H1 (cell line): ENCODE measurements at regions not wholly inside any gene's neighbourhood (a gene's known extent, or its start where the extent isn't known, plus 50 kb on each side); places are given as distances from the start of the nearest gene placed in this dataset.

ENCODE experiments used
- CTCF ChIA-PET: fragments of 300-600 bp; sonication (Branson Sonifier 250); formaldehyde crosslinking; loops from one replicate; lab custom pipeline; 2021; ENCODE audit not compliant: partially characterized antibody; lab: Charles Lee
- POLR2A ChIA-PET: fragments of 300-600 bp; sonication (Branson Sonifier 250); formaldehyde crosslinking; loops from one replicate; lab custom pipeline; 2021; ENCODE audit warnings: inconsistent platforms; ENCODE audit not compliant: partially characterized antibody; lab: Charles Lee
- DNase-seq, 2 experiments: peaks; one replicate each; pipeline versions ENCODE4 v3.0.0 to v3.0.0-alpha.2; 2010 to 2022; ENCODE audit warnings: low spot score in 2 of 2, low read depth in 1 of 2, mixed read lengths in 1 of 2
- FAIRE-seq: peaks from 2 replicates; lab custom pipeline; 2011; peaks lifted over from hg19 to GRCh38; lab: Jason Lieb, UNC
- H2AFZ ChIP-seq: 2 replicates; pipeline ENCODE4 v1.8.1; 2012; ENCODE audit warnings: low read length, inconsistent platforms
- H2AK5ac ChIP-seq: 2 replicates; pipeline ENCODE4 v1.6.1; 2013; ENCODE audit warnings: low read depth, low read length
- H2BK120ac ChIP-seq: replicated peaks from 2 replicates; pipeline ENCODE3; 2013; ENCODE audit warnings: low read depth, low read length, inconsistent platforms
- H2BK12ac ChIP-seq: 2 replicates; pipeline ENCODE4 v1.6.1; 2013; ENCODE audit warnings: low read depth, low read length
- H2BK15ac ChIP-seq: 2 replicates; pipeline ENCODE4 v1.6.1; 2013; ENCODE audit warnings: low read length
- H2BK20ac ChIP-seq: 2 replicates; pipeline ENCODE4 v1.6.1; 2013; ENCODE audit warnings: low read length
- H2BK5ac ChIP-seq: 2 replicates; pipeline ENCODE4 v1.6.1; 2013; ENCODE audit warnings: low read depth, low read length
- H3K14ac ChIP-seq: 2 replicates; pipeline ENCODE4 v1.6.1; 2013; ENCODE audit warnings: inconsistent platforms; ENCODE audit not compliant: insufficient read length
- H3K18ac ChIP-seq: 2 replicates; pipeline ENCODE4 v1.6.1; 2013; ENCODE audit warnings: low read length; ENCODE audit errors: extremely low read depth
- H3K23ac ChIP-seq: 2 replicates; pipeline ENCODE4 v1.6.1; 2013; ENCODE audit warnings: inconsistent platforms; ENCODE audit not compliant: insufficient read length
- H3K23me2 ChIP-seq: 2 replicates; pipeline ENCODE4 v1.6.1; 2013; ENCODE audit warnings: low read depth, low read length
- H3K27ac ChIP-seq: 2 replicates; pipeline ENCODE4 v1.6.1; 2011; ENCODE audit warnings: low read depth, low read length, inconsistent platforms
- H3K27me3 ChIP-seq, 4 experiments: replicated peaks in 1 of 4; 1 replicate in 1 of 4; 2 replicates in 3 of 4; pipeline versions ENCODE4 v1.6.1 to v1.8.1; 2011 to 2013; ENCODE audit warnings: low read length in 3 of 4, mild to moderate bottlenecking in 3 of 4, inconsistent platforms in 2 of 4, mixed read lengths in 2 of 4, moderate library complexity in 1 of 4; ENCODE audit not compliant: control insufficient read depth in 3 of 4, insufficient read depth in 3 of 4; ENCODE audit errors: extremely low read depth in 1 of 4
- H3K36me3 ChIP-seq, 4 experiments: 2 replicates each; pipeline versions ENCODE4 v1.6.1 to v1.8.1; 2011 to 2013; ENCODE audit warnings: mild to moderate bottlenecking in 4 of 4, low read length in 3 of 4, moderate library complexity in 2 of 4, control low read depth in 1 of 4, inconsistent platforms in 1 of 4; ENCODE audit not compliant: insufficient read depth in 4 of 4, control insufficient read depth in 2 of 4
- H3K4ac ChIP-seq: replicated peaks from 2 replicates; pipeline ENCODE3; 2013; ENCODE audit warnings: low read length, low read depth, mixed read lengths, inconsistent platforms; ENCODE audit not compliant: insufficient read length
- H3K4me1 ChIP-seq, 4 experiments: replicated peaks in 1 of 4; 1 replicate in 1 of 4; 2 replicates in 3 of 4; pipeline versions ENCODE4 v1.6.1 to v1.8.1; 2011 to 2013; ENCODE audit warnings: low read length in 3 of 4, inconsistent platforms in 2 of 4, mixed read lengths in 1 of 4; ENCODE audit not compliant: insufficient read depth in 4 of 4, control insufficient read depth in 3 of 4
- H3K4me2 ChIP-seq, 2 experiments: 2 replicates each; pipeline versions ENCODE4 v1.6.1 to v1.8.1; 2011 to 2013; ENCODE audit warnings: low read depth in 2 of 2, low read length in 2 of 2, control low read depth in 1 of 2, inconsistent platforms in 1 of 2, mild to moderate bottlenecking in 1 of 2; ENCODE audit not compliant: insufficient read depth in 1 of 2
- H3K4me3 ChIP-seq, 4 experiments: fragments of 200-600, 300-600 bp in 1 of 4; sonication (generic), shearing (Covaris generic), sonication (Bioruptor Twin) in 1 of 4; 2 replicates each; pipeline versions ENCODE4 v1.5.1 to v1.8.1; 2011 to 2016; ENCODE audit warnings: low read length in 4 of 4, low read depth in 3 of 4, control low read depth in 2 of 4, inconsistent platforms in 2 of 4, mild to moderate bottlenecking in 2 of 4, mixed read lengths in 1 of 4, moderate library complexity in 1 of 4; ENCODE audit not compliant: insufficient read depth in 2 of 4; ENCODE audit errors: extremely low read depth in 1 of 4
- H3K56ac ChIP-seq: replicated peaks from 2 replicates; pipeline ENCODE3; 2013; ENCODE audit warnings: low read depth, mild to moderate bottlenecking, mixed read lengths, low read length, inconsistent platforms; ENCODE audit not compliant: insufficient read length
- H3K79me1 ChIP-seq: 2 replicates; pipeline ENCODE4 v1.6.1; 2013; ENCODE audit warnings: low read depth, low read length, control low read depth
- H3K79me2 ChIP-seq, 2 experiments: 2 replicates each; pipeline versions ENCODE4 v1.6.1 to v1.8.1; 2012 to 2013; ENCODE audit warnings: low read length in 2 of 2, mild to moderate bottlenecking in 2 of 2, inconsistent platforms in 1 of 2; ENCODE audit not compliant: insufficient read depth in 2 of 2, control insufficient read depth in 1 of 2
- H3K9ac ChIP-seq, 4 experiments: replicated peaks in 1 of 4; 1 replicate in 1 of 4; 2 replicates in 3 of 4; pipeline versions ENCODE4 v1.6.1 to v1.8.1; 2011 to 2013; ENCODE audit warnings: low read depth in 3 of 4, low read length in 3 of 4, control low read depth in 2 of 4, mild to moderate bottlenecking in 2 of 4, moderate library complexity in 2 of 4, inconsistent platforms in 1 of 4; ENCODE audit errors: extremely low read depth in 1 of 4
- H3K9me3 ChIP-seq, 2 experiments: 2 replicates each; pipeline versions ENCODE4 v1.6.1 to v1.8.1; 2012 to 2013; ENCODE audit warnings: mild to moderate bottlenecking in 2 of 2, moderate library complexity in 2 of 2, control low read depth in 1 of 2, inconsistent platforms in 1 of 2, low read depth in 1 of 2, low read length in 1 of 2, mixed read lengths in 1 of 2; ENCODE audit not compliant: insufficient read depth in 2 of 2
- H4K20me1 ChIP-seq, 2 experiments: replicated peaks in 1 of 2; 2 replicates each; pipeline versions ENCODE3 to v1.8.1; 2011 to 2013; ENCODE audit warnings: inconsistent platforms in 2 of 2, low read length in 2 of 2, mild to moderate bottlenecking in 1 of 2; ENCODE audit not compliant: insufficient read depth in 2 of 2, control insufficient read depth in 1 of 2
- H4K5ac ChIP-seq: 2 replicates; pipeline ENCODE4 v1.6.1; 2013; ENCODE audit warnings: low read length, low read depth, mixed read lengths, inconsistent platforms; ENCODE audit not compliant: insufficient read length
- H4K8ac ChIP-seq: 2 replicates; pipeline ENCODE4 v1.8.0; 2013; ENCODE audit warnings: mild to moderate bottlenecking, moderate library complexity, low read length, inconsistent platforms; ENCODE audit not compliant: insufficient read depth; ENCODE audit errors: extremely low read depth
- H4K91ac ChIP-seq: replicated peaks from 2 replicates; pipeline ENCODE3; 2013; ENCODE audit warnings: low read length, mixed read lengths, inconsistent platforms; ENCODE audit not compliant: insufficient read length
- BACH1 ChIP-seq: IDR thresholded peaks from 2 replicates; pipeline ENCODE4 v1.6.1; 2012; ENCODE audit warnings: low read length, improper control_type of control experiment
- BCL11A ChIP-seq, 2 experiments: IDR thresholded peaks; one replicate each; pipeline ENCODE4 v1.6.1; 2011; ENCODE audit warnings: low read depth in 2 of 2, low read length in 2 of 2, mild to moderate bottlenecking in 2 of 2
- CBX8 ChIP-seq: fragments of 300-800, 300-1000 bp; sonication (generic); IDR thresholded peaks from 2 replicates; pipeline ENCODE4 v1.7.1; 2016; ENCODE audit warnings: low read depth, low read length, borderline replicate concordance
- EZH2 ChIP-seq: fragments of 200-600 bp; sonication (generic); IDR thresholded peaks from 2 replicates; pipeline ENCODE4 v1.7.1; 2012; ENCODE audit warnings: low read depth, mild to moderate bottlenecking, moderate library complexity, low read length, inconsistent platforms; ENCODE audit not compliant: severe bottlenecking
- HDAC2 ChIP-seq, 2 experiments: fragments of 300-600 bp in 1 of 2; sonication (generic) in 1 of 2; IDR thresholded peaks; 2 replicates each; pipeline ENCODE4 v1.6.1; 2011 to 2012; ENCODE audit warnings: low read depth in 2 of 2, low read length in 2 of 2, mild to moderate bottlenecking in 2 of 2, moderate library complexity in 2 of 2, borderline replicate concordance in 1 of 2, inconsistent platforms in 1 of 2
- MAFK ChIP-seq: IDR thresholded peaks from 2 replicates; pipeline ENCODE4 v1.6.1; 2012; ENCODE audit warnings: low read depth, mild to moderate bottlenecking, improper control_type of control experiment, low read length
- POLR2A ChIP-seq, 2 experiments: IDR thresholded peaks; 1 replicate in 1 of 2; 2 replicates in 1 of 2; pipeline ENCODE4 v1.6.1; 2011; ENCODE audit warnings: low read depth in 2 of 2, low read length in 2 of 2, mild to moderate bottlenecking in 2 of 2; ENCODE audit errors: control extremely low read depth in 1 of 2
- RFX5 ChIP-seq: IDR thresholded peaks from 2 replicates; pipeline ENCODE4 v1.6.1; 2011; ENCODE audit warnings: low read depth, low read length, improper control_type of control experiment, borderline replicate concordance
- SIX5 ChIP-seq: IDR thresholded peaks from 2 replicates; pipeline ENCODE4 v1.6.1; 2011; ENCODE audit warnings: mild to moderate bottlenecking, low read depth, low read length
- ZNF274 ChIP-seq: IDR thresholded peaks from 2 replicates; pipeline ENCODE4 v1.7.0; 2012; ENCODE audit warnings: low read length, borderline replicate concordance; ENCODE audit errors: extremely low read depth
- WGBS, 2 experiments: shearing (Covaris generic) in 1 of 2; methylation state at CpG; one replicate each; pipeline versions ENCODE4 v1.1.6 to v1.1.7; 2013 to 2015; ENCODE audit warnings: low lambda C conversion rate in 2 of 2, mixed read lengths in 2 of 2, inconsistent platforms in 1 of 2, low coverage in 1 of 2, missing lambda C conversion rate in 1 of 2; ENCODE audit not compliant: insufficient replicate concordance in 2 of 2, insufficient coverage in 1 of 2, insufficient read length in 1 of 2; ENCODE audit errors: extremely low coverage in 1 of 2, missing lambda C conversion rate in 1 of 2; 5-methylcytosine and 5-hydroxymethylcytosine counted together
- TF ChIP-seq, protein P1 (sequence below): IDR thresholded peaks from 2 replicates; pipeline ENCODE4 v1.6.1; 2011; ENCODE audit warnings: low read length, improper control_type of control experiment
- TF ChIP-seq, protein P2 (sequence below), 3 experiments: IDR thresholded peaks; 1 replicate in 2 of 3; 2 replicates in 1 of 3; pipeline versions ENCODE4 v1.5.1 to v1.6.1; 2011; ENCODE audit warnings: low read length in 3 of 3, mild to moderate bottlenecking in 3 of 3, inconsistent platforms in 2 of 3, low read depth in 1 of 3, moderate library complexity in 1 of 3; ENCODE audit not compliant: insufficient read depth in 1 of 3; ENCODE audit errors: control extremely low read depth in 1 of 3

- no peaks in the 10 kb centered on the region for H4K20me1 ChIP-seq
- H4K91ac ChIP-seq = no peak overlapping the region
- H3K9ac ChIP-seq = no peak overlapping the region
- H2AK5ac ChIP-seq = no peak overlapping the region
- H2AFZ ChIP-seq = no peak overlapping the region
- no peak for DNase-seq
- H2BK15ac ChIP-seq = no peak overlapping the region
- H2BK12ac ChIP-seq = no peak overlapping the region
- CTCF ChIA-PET = no interaction called here
- POLR2A ChIA-PET = no interaction called here
- H3K18ac ChIP-seq = no peak overlapping the region
- H3K36me3 ChIP-seq = no peaks in the 10 kb centered on the region
- H3K23ac ChIP-seq = no peak overlapping the region
- no peaks in the 10 kb centered on the region for H3K27me3 ChIP-seq
- FAIRE-seq = no peak
- 88% methylated on average over 3 of the region's 3 CpGs; no CpG with 5 or more reads in 1 of the 2 experiments for WGBS, 2 experiments
- H2BK20ac ChIP-seq = no peak overlapping the region
- no peak overlapping the region for H3K27ac ChIP-seq
- no peak overlapping the region for H3K4ac ChIP-seq
- no peaks in the 10 kb centered on the region for H3K9me3 ChIP-seq
- H3K79me2 ChIP-seq = no peaks in the 10 kb centered on the region
- no peaks in the 10 kb centered on the region for H3K4me1 ChIP-seq
- no peak overlapping the region for H3K4me3 ChIP-seq
- H3K14ac ChIP-seq = no peak overlapping the region
- H2BK120ac ChIP-seq = no peak overlapping the region
- no peaks in the 10 kb centered on the region for H3K79me1 ChIP-seq
- no peak overlapping the region for H4K8ac ChIP-seq
- no peak overlapping the region for H3K4me2 ChIP-seq
- H3K23me2 ChIP-seq = no peaks in the 10 kb centered on the region
- H2BK5ac ChIP-seq = no peak overlapping the region
- no peak overlapping the region for H4K5ac ChIP-seq
- no peak overlapping the region for H3K56ac ChIP-seq
- TF ChIP-seq POLR2A (IDR thresholded peaks at IDR 0.05; ENCODE audit: control extremely low read depth in 1 of 2, low read depth in 2 of 2, low read length in 2 of 2) (no peak), BACH1 (no peak), HDAC2 (IDR thresholded peaks at IDR 0.05; ENCODE audit: borderline replicate concordance in 1 of 2, low read depth in 2 of 2, low read length in 2 of 2) (no peak), MAFK (no peak), EZH2 (no peak), BCL11A (IDR thresholded peaks at IDR 0.05; ENCODE audit: low read depth in 2 of 2, low read length in 2 of 2) (no peak), RFX5 (no peak), SIX5 (no peak), CBX8 (no peak), ZNF274 (no peak)
- TF ChIP-seq, protein P1, sequence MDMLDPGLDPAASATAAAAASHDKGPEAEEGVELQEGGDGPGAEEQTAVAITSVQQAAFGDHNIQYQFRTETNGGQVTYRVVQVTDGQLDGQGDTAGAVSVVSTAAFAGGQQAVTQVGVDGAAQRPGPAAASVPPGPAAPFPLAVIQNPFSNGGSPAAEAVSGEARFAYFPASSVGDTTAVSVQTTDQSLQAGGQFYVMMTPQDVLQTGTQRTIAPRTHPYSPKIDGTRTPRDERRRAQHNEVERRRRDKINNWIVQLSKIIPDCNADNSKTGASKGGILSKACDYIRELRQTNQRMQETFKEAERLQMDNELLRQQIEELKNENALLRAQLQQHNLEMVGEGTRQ = no peak
- TF ChIP-seq, protein P2, sequence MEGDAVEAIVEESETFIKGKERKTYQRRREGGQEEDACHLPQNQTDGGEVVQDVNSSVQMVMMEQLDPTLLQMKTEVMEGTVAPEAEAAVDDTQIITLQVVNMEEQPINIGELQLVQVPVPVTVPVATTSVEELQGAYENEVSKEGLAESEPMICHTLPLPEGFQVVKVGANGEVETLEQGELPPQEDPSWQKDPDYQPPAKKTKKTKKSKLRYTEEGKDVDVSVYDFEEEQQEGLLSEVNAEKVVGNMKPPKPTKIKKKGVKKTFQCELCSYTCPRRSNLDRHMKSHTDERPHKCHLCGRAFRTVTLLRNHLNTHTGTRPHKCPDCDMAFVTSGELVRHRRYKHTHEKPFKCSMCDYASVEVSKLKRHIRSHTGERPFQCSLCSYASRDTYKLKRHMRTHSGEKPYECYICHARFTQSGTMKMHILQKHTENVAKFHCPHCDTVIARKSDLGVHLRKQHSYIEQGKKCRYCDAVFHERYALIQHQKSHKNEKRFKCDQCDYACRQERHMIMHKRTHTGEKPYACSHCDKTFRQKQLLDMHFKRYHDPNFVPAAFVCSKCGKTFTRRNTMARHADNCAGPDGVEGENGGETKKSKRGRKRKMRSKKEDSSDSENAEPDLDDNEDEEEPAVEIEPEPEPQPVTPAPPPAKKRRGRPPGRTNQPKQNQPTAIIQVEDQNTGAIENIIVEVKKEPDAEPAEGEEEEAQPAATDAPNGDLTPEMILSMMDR (IDR thresholded peaks at IDR 0.05; ENCODE audit: control extremely low read depth in 1 of 3, insufficient read depth in 1 of 3, low read depth in 1 of 3, low read length in 3 of 3) = no peak
These were observed 100.0 kb upstream of the CXCR4 start for GRCh38 chr2:136217996-136218395.
